Prostate gland (tissue), 2 donors: ENCODE measurements at regions not wholly inside any gene's neighbourhood (a gene's known extent, or its start where the extent isn't known, plus 50 kb on each side); places are given as distances from the start of the nearest gene placed in this dataset.

Experiments
- CTCF ChIP-seq, 4 experiments: fragments of 200-600 bp in 2 of 4; fragments of 450-650 bp in 2 of 4; sonication (generic) in 2 of 4; IDR thresholded peaks; 1 replicate in 3 of 4; 2 replicates in 1 of 4; pipeline ENCODE4 v1.5.1; 2016 to 2019; ENCODE audit warnings: antibody characterized with exemption in 4 of 4, mild to moderate bottlenecking in 2 of 4, moderate library complexity in 2 of 4
- POLR2AphosphoS5 ChIP-seq: sonication (generic); formaldehyde crosslinking; IDR thresholded peaks from one replicate; pipeline ENCODE4 v1.6.1; 2017; ENCODE audit warnings: antibody characterized with exemption

DNA sequence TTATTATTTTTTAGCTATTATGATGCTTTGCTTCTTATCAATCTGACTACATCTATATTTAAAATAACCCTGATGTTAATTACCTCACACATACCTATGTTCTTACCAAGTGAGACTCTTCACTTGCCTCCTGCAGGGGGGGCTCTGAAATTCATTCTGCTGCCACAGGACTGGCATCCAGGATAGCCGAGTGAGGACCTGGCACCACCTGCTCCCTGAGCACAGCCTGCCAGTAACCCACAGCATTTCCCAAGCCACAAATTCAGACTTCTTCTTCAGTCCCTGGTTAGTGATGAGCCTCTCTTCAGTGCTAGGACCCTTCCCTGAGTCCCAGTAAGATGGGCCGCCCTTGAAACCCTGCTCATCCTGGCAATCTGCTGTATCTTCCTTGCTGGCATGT, 296.5 kb upstream of the PLXNA2 start:
- no peak for TF ChIP-seq CTCF (IDR thresholded peaks at IDR 0.05)
- no peak for TF ChIP-seq POLR2AphosphoS5
